Ovary (tissue), 3 donors: ENCODE measurements at regions not wholly inside any gene's neighbourhood (a gene's known extent, or its start where the extent isn't known, plus 50 kb on each side); places are given as distances from the start of the nearest gene placed in this dataset.

Experiments used
- CTCF ChIP-seq, 3 donors: fragments of 450-650 bp in 2 of 3; fragments of 200-600 bp in 1 of 3; IDR thresholded peaks; one replicate each; pipeline versions ENCODE4 v1.5.1 to v1.8.0; 2016 to 2022; ENCODE audit warnings: antibody characterized with exemption in 3 of 3, mild to moderate bottlenecking in 1 of 3
- POLR2A ChIP-seq: fragments of 450-650 bp; IDR thresholded peaks from one replicate; pipeline ENCODE4 v1.6.1; 2017; ENCODE audit warnings: antibody characterized with exemption, mild to moderate bottlenecking, moderate library complexity
- donor health status: DM: no; HTN: no; CAD: no.

DNA sequence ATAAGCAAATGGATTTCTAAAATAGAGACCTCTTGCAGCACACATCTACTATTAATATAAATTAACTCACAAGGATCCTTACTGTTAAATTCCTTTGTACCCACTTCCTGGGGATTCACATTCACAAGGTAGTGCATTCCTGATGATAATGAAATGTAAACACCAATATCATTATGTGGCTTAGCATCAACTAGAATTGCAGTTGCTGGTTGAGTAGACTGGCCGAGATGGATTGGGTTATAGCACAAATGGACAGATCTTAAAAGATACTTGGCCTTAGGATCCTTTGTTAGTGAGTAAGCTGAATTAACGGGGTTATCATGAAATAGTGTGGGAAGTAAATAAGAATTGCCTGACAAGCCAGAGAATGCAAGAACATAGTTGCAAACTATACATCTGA is 369.1 kb downstream of the AEBP2 start:
- TF ChIP-seq CTCF (IDR thresholded peaks at IDR 0.05) = no peak
- TF ChIP-seq POLR2A = no peak
